Rectal smooth muscle tissue (tissue), 1 donor: ENCODE measurements at regions not wholly inside any gene's neighbourhood (a gene's known extent, or its start where the extent isn't known, plus 50 kb on each side); places are given as distances from the start of the nearest gene placed in this dataset.
"Not testable (repeated sequence)": the region's sequence is repeated elsewhere in the genome, so short reads cannot be mapped to it uniquely, and the experiment has no call there.

ENCODE experiments used
- H3K27ac ChIP-seq: one replicate; pipeline ENCODE4 v1.7.0; 2013; ENCODE audit warnings: low read depth, low read length, inconsistent platforms
- H3K27me3 ChIP-seq: one replicate; pipeline ENCODE4 v1.7.0; 2013; ENCODE audit warnings: low read length; ENCODE audit not compliant: control insufficient read depth, insufficient read depth
- H3K36me3 ChIP-seq: one replicate; pipeline ENCODE4 v1.7.0; 2013; ENCODE audit warnings: low read length; ENCODE audit not compliant: control insufficient read depth, insufficient read depth
- H3K4me1 ChIP-seq: one replicate; pipeline ENCODE4 v1.7.0; 2013; ENCODE audit warnings: low read length; ENCODE audit not compliant: control insufficient read depth, insufficient read depth
- H3K4me3 ChIP-seq: one replicate; pipeline ENCODE4 v1.7.0; 2013; ENCODE audit warnings: low read length
- H3K9ac ChIP-seq: one replicate; pipeline ENCODE4 v1.7.0; 2013; ENCODE audit warnings: low read length

DNA sequence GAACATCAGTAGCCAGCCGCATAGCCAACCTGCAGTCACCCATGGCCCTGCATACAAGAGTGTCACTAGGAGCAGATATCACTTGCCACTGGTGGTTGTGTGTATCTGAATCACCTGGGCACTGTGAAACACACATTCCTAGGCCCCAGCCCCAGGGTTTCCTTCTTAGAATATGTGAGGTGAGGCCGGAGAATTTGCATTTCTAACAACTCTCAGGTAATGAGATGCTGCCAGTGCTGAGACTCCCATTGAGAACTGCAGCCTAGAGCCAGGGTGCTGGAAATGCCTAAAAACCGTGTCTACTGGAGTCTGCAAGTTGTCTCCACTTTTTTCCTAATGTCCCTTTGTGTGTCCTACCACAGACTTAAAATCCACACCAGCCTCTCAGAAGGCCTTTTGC is 232.0 kb upstream of the PLGLB2 start:
- not testable (repeated sequence) for H3K4me3 ChIP-seq, H3K36me3 ChIP-seq, H3K27me3 ChIP-seq, H3K4me1 ChIP-seq, H3K27ac ChIP-seq, H3K9ac ChIP-seq

DNA sequence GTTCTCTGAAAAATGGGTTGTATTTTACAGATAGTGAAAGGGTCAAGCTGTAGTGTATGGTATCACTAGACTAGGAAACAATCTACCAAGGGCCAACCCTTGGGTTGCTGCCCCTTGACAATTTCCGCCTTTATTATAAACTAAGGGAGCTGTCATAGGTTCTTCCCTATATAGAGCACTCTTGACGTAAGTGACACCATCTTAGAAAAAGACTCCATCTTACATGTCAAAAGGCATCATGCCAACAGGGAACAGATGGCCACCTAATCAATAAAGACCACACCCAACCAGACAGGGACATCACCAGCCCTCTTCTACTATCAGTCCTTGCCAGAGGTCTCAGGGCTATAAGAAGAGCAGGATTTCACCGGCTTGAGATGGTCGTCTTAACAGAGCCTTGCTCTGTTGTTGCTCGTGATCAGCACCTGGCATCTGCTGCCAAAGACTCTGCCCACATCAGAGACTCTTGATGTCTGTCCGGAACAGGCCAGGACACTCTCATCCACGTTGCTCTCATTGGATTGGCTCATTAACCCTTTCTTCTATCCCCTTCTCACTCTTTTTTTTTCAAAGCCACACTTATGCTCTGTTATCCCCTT is 231.4 kb upstream of the PLGLB2 start:
- H3K9ac ChIP-seq, H3K4me3 ChIP-seq, H3K27me3 ChIP-seq, H3K4me1 ChIP-seq, H3K36me3 ChIP-seq, H3K27ac ChIP-seq: not testable (repeated sequence)

DNA sequence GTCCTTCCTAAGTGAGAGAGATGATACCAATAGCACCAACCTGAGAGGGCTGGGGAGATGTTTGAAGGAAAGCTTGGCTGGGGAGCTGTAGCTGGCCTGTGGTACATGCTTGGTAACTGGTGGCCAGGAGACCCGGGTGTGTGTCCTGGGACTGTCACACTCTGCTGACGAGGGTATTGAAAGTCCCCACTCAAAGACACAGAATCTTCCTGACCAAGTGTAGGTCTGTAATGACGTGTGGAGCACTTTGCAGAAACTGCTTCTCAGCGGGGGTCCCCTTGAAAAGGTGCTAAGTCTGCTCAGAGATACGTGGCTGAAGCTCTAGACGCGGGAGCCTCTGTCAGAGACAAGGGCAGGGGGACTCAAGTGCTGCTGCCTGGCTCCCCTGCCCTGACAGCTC is 230.4 kb upstream of the PLGLB2 start:
- not testable (repeated sequence) for H3K4me3 ChIP-seq, H3K9ac ChIP-seq, H3K27ac ChIP-seq, H3K27me3 ChIP-seq, H3K4me1 ChIP-seq, H3K36me3 ChIP-seq

DNA sequence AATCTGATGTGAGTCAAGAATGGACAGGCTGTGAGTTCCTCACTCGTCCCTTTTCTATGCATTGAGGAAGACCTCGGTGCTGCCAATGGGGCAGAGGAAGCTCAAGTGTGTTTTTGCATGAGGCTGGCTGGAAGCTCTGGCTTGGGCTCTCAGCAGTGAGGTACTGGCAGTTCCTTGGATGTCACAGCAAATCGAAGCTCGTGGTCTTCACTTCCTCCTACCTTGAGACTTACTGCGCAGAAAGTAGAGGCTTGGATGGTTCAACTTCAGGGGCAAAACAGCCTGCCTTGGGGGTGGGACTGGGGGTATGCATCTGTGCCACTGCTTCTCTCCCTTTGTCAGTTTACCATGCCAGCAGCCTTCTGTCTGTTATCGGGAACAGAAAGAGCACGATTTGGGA is 229.8 kb upstream of the PLGLB2 start:
- not testable (repeated sequence) for H3K9ac ChIP-seq, H3K4me3 ChIP-seq, H3K27ac ChIP-seq, H3K36me3 ChIP-seq, H3K4me1 ChIP-seq, H3K27me3 ChIP-seq

DNA sequence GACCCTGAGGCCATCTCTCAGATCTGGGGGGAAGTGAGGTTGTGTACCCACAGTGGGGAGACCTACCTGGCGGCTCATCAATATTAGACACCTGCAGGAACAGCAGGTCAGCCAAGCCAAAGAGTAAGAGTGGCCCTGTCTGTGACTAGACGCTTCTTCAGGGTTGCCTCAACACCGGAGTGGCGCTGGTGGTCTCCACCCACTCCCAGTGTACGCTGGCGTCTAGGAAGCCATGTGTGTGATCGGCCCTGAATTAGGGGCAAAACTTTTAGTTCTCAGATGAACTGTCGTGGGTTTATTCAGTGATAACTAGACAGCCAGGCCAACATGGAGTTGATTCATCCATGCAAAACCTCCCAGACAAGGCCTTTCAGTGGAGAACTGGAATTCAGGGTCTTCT is 229.3 kb upstream of the PLGLB2 start:
- not testable (repeated sequence) for H3K36me3 ChIP-seq, H3K27ac ChIP-seq, H3K27me3 ChIP-seq, H3K9ac ChIP-seq, H3K4me3 ChIP-seq, H3K4me1 ChIP-seq

DNA sequence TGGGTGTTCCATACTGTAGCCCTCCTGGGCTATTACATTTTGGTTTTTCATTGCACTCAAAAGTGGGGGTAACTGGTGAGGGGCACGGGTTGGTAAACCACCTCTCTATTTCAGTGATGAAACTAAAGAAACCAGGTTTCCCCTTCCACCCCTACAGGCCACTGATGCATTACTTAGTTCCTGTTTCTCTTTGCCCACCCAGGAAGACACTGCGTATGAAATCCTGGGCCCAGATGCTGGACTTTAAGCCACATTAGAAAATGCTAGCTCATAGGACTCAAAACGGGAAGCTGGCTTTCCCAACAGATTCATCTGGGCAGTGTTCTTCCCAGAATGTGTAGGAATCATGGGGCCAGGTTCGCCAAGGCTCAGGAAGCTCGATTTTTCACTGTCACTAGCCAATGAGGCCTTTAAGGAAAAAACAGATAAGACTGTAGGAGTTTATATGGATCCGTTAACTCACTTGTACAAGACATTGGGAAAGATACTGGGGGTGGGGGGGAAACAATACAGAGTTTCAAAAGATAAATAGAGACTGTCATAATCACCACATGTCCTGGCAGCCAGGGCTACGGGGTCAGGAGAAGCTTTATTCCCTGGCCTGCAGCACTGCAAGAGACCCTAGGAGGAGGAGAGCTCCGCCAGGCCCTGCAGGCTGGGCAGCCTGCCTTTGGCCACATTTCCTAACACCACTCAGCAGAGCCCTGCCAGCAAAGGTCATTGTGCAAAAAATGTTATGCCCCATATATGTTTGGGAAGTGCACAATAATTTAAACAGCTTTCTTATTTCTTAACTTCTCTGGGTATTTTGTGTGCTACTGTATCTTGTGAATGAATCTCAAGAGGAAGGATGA is 228.5 kb upstream of the PLGLB2 start:
- H3K27ac ChIP-seq, H3K4me1 ChIP-seq, H3K36me3 ChIP-seq, H3K27me3 ChIP-seq, H3K4me3 ChIP-seq, H3K9ac ChIP-seq: not testable (repeated sequence)

DNA sequence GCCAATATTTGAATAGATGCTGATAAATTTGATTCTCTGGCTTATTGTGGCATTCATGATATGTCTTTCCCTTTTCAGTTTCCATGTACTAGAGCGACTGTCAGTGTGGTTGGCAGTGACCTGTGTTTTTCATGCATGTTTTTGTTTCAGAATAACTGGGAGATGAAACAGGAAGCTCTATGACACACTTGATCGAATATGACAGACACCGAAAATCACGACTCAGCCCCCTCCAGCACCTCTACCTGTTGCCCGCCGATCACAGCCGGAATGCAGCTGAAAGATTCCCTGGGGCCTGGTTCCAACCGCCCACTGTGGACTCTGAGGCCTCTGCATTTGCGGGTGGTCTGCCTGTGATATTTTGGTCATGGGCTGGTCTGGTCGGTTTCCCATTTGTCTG is 226.8 kb upstream of the PLGLB2 start:
- H3K36me3 ChIP-seq, H3K4me1 ChIP-seq, H3K27me3 ChIP-seq, H3K9ac ChIP-seq, H3K27ac ChIP-seq, H3K4me3 ChIP-seq: not testable (repeated sequence)

DNA sequence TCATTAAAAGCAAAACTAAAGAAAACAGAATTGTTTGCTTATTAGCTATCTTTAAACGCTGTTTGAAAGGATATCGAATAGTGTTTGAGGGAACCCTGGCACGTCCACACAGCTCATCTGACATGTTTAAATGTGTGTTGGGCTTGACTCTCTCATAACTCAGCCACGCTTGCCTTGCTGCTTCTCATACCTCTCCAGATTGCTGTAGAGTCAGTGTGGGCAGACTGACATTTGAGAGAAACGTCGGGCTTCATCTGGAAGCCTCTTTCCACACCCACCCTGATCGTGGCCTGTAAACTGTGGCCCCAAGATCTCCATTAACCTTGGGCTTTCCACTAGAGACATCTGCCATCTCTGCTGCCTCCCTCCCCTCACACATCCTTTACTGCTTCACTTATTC is 226.4 kb upstream of the PLGLB2 start:
- not testable (repeated sequence) for H3K36me3 ChIP-seq, H3K9ac ChIP-seq, H3K4me1 ChIP-seq, H3K27ac ChIP-seq, H3K4me3 ChIP-seq, H3K27me3 ChIP-seq

DNA sequence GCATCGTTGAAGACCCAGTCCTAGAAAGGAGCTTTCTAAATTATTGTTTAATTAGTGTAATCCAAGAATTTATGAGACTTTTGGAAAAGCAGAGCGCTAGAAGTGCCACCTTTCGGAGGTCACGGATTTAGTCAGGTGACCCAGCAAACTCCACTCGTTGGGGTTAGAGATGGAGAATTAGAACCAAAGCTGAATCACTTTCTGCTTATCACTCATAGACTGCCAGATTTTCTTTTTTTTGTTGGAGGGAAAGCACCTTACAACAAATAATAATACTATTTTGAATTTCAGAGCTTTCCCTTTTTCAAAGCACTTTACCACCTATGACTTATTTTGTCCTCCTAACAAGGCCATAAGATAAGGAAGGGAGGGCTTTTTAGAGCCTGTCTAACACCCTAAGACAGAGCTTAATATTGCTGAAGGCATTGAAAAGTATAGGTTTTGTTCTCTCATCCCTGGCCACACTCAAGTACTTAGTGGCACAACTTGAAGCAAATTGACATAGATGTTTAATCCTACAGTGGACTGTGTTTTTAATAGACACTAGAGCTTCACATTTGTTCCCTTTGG is 223.2 kb upstream of the PLGLB2 start:
- H3K36me3 ChIP-seq, H3K27ac ChIP-seq, H3K9ac ChIP-seq, H3K4me1 ChIP-seq, H3K4me3 ChIP-seq, H3K27me3 ChIP-seq: not testable (repeated sequence)

DNA sequence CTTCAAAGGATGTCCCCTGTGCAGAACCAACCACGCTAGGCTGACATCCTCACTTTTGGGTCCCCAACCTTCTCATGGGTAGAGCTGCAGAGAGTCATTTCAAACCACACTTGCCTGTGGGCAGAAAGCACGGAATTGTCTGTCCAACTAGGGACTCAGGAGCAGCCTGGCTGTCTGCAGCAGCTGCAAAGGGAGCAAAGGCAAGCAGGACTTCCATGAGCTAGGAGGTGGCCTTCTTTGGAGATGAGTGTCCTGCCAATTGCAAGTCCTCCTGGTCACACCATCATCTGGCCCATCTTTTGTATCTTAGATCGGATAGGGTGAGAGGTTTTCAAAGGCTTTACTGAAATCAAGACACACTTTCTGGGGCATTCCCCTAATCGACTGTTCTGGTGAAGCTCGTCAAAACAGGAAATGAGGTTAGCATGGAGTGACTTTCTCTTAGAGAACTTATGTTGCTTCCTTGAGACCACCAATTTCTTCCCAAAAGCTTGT is 222.3 kb upstream of the PLGLB2 start:
- not testable (repeated sequence) for H3K4me3 ChIP-seq, H3K4me1 ChIP-seq, H3K9ac ChIP-seq, H3K36me3 ChIP-seq, H3K27me3 ChIP-seq, H3K27ac ChIP-seq

DNA sequence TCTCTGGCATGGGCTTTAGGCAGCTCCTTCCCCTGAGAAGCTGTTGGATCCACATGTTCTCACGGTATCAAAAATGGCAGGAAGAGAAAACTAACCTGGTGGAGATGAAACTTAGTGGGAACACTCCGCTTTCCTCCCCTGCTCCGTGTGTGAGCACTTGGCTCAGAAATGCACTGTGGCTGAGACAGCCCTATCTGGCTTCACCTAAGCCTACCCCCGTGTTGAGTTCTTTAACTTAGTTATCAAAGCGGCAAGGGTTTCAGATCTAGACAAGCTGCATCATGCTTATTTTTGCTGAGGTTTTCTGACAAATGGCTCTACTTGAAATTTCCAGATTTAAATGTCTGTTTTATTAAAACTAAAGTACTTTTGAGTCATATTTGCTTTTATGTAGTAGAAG is 221.6 kb upstream of the PLGLB2 start:
- not testable (repeated sequence) for H3K36me3 ChIP-seq, H3K4me1 ChIP-seq, H3K27ac ChIP-seq, H3K27me3 ChIP-seq, H3K9ac ChIP-seq, H3K4me3 ChIP-seq

DNA sequence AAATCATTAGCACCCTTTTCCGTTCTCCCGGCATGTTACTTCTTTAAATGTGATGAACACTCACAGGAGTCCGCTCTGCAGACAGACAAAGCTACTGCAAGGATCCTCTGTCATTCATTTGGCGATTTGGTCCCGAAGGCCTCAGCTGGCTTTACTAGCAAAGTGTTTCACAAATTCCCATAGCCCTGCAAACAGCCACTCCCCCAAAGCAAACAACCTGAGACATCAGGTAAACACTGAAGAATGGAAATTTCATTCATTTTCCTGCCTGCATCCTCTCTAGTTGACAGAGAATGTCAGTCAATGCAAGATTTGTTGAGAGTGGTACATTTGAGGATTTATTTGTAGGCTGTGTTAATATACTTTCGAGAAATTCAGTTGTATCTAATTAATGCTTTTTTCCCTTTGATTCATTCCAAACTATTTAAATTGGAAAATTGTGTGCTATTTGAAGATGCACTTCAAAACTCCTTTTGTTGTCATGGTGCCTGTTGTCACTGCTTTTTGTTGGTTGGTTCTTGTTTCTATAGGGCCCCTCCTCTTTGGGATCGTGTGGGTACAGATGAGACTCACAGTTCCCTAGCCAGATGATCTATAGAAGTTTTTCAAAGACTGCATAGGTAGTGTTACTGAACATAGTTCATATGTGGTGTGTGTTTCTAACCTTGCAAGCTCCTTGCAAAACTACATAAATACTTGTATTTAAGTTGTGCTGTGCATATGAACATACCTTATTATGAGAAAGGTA is 215.7 kb upstream of the PLGLB2 start:
- not testable (repeated sequence) for H3K4me1 ChIP-seq, H3K27ac ChIP-seq, H3K4me3 ChIP-seq, H3K36me3 ChIP-seq, H3K27me3 ChIP-seq, H3K9ac ChIP-seq
